Astrocyte (in vitro differentiated cells and primary cell): ENCODE measurements at regions not wholly inside any gene's neighbourhood (a gene's known extent, or its start where the extent isn't known, plus 50 kb on each side); places are given as distances from the start of the nearest gene placed in this dataset.

Experiments used
- EZH2 ChIP-seq: IDR thresholded peaks from 2 replicates; pipeline ENCODE4 v1.6.1; 2012; ENCODE audit warnings: mild to moderate bottlenecking, low read length, inconsistent platforms; ENCODE audit not compliant: insufficient read depth
- TF ChIP-seq, protein P1 (sequence below): IDR thresholded peaks from 2 replicates; pipeline ENCODE4 v1.5.1; 2011; ENCODE audit warnings: low read depth, mild to moderate bottlenecking, inconsistent platforms, low read length, moderate library complexity; ENCODE audit not compliant: insufficient read depth

DNA sequence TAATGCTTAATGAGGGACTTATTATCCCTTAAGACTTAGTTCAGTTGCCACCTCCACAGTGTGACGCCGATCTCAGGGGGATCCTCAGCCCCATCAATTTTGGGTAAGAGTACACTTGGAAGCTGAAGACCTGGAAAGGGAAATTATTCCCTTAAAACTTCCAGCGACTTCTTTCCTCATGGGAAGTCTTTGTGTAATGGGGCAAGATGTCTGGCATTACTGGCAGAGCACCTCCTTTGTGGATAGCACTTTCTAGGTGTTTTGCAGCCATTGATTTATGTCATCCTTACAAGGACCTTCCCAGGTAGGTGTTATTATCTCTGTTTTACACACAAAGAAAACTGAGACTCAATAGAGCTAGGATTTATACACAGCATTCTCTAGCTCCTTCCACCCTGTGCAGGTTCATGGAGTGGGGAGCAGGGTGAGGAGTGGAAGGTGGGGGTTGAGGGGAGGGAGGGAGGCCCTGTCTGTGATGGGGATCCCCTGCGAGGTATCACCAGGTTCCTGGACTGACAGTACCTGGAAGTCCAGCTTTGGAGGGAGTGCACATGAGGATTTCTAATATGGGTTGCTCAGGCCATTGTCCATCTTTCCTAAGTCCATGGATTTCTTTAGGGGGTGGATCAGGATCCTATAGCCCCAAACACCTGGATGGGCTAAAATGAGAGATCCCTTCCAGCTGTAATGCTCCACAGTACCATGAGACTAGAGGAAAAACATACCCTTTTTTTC lies 79.4 kb downstream of the MYCN start:
- TF ChIP-seq, protein P1, sequence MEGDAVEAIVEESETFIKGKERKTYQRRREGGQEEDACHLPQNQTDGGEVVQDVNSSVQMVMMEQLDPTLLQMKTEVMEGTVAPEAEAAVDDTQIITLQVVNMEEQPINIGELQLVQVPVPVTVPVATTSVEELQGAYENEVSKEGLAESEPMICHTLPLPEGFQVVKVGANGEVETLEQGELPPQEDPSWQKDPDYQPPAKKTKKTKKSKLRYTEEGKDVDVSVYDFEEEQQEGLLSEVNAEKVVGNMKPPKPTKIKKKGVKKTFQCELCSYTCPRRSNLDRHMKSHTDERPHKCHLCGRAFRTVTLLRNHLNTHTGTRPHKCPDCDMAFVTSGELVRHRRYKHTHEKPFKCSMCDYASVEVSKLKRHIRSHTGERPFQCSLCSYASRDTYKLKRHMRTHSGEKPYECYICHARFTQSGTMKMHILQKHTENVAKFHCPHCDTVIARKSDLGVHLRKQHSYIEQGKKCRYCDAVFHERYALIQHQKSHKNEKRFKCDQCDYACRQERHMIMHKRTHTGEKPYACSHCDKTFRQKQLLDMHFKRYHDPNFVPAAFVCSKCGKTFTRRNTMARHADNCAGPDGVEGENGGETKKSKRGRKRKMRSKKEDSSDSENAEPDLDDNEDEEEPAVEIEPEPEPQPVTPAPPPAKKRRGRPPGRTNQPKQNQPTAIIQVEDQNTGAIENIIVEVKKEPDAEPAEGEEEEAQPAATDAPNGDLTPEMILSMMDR: no peak
- no peak for TF ChIP-seq EZH2
